ENCODE measurements at regions not wholly inside any gene's neighbourhood (a gene's known extent, or its start where the extent isn't known, plus 50 kb on each side); places are given as distances from the start of the nearest gene placed in this dataset.

DNA sequence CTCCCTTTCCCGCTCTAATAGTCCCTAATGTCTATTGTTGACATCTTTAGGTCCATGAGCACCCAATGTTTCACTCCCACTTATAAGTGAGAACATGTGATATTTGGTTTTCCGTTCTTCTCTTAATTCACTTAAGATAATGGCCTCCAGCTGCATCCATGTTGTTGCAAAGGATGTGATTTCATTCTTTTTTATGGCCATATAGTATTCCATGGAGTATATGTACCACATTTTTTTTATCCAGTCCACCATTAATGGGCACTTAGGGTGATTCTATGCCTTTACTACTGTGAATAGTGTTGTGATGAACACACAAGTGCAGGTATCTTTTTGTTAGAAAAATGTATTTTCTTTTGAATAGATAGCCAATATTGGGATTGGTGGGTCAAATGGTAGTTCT lies 126.0 kb upstream of the RAB3GAP2 start:
- TF ChIP-seq FOXK2 (IDR thresholded peaks at IDR 0.05) = no peak
- no peak for TF ChIP-seq L3MBTL2 (conservative IDR thresholded peaks at IDR 0.05)
- CTCF ChIA-PET = no interaction called here
- DNase-seq (ENCODE audit: extremely low spot score) = no peak
- POLR2A ChIA-PET = no interaction called here

DNA sequence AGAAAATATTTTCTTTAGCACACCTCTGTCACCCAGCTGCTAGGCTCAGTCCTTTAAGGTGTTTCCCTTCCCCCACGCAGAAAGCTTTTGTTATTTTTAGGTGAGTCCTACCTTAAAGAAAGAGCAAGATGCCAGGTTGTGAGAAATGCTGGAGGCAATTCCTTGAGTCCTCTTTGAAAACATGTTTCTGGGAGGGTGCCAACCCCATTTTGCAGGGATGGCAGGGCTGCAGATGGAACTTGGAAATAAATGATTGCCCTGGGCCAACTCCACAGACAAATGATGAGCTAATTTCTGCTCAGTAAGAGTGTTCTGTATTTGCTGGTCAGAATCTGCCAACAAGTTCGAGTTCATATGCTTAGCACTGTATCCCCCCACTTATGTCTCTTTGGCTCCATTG lies 119.2 kb upstream of the RAB3GAP2 start:
- no peak for DNase-seq (ENCODE audit: extremely low spot score)
- CTCF ChIA-PET = no interaction called here
- POLR2A ChIA-PET = no interaction called here
- TF ChIP-seq TARDBP (IDR thresholded peaks at IDR 0.05) (no peak), FOXM1 (IDR thresholded peaks at IDR 0.05; ENCODE audit: borderline replicate concordance) (no peak), FOXA1 (IDR thresholded peaks at IDR 0.05) (no peak), ZNF384 (IDR thresholded peaks at IDR 0.05) (no peak), ARNT (IDR thresholded peaks at IDR 0.05) (no peak), SP1 (IDR thresholded peaks at IDR 0.05) (no peak), HDGF (IDR thresholded peaks at IDR 0.05; ENCODE audit: borderline replicate concordance) (no peak), BHLHE40 (IDR thresholded peaks at IDR 0.05; ENCODE audit: borderline replicate concordance) (no peak), SUZ12 (IDR thresholded peaks at IDR 0.05) (no peak), CTBP1 (IDR thresholded peaks at IDR 0.05; ENCODE audit: borderline replicate concordance) (no peak), NFRKB (IDR thresholded peaks at IDR 0.05) (no peak), FOXK2 (IDR thresholded peaks at IDR 0.05) (no peak), L3MBTL2 (conservative IDR thresholded peaks at IDR 0.05) (no peak), LEF1 (IDR thresholded peaks at IDR 0.05; ENCODE audit: borderline replicate concordance) (no peak), ELF4 (IDR thresholded peaks at IDR 0.05) (no peak)
- TF ChIP-seq, protein P1, sequence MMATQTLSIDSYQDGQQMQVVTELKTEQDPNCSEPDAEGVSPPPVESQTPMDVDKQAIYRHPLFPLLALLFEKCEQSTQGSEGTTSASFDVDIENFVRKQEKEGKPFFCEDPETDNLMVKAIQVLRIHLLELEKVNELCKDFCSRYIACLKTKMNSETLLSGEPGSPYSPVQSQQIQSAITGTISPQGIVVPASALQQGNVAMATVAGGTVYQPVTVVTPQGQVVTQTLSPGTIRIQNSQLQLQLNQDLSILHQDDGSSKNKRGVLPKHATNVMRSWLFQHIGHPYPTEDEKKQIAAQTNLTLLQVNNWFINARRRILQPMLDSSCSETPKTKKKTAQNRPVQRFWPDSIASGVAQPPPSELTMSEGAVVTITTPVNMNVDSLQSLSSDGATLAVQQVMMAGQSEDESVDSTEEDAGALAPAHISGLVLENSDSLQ (IDR thresholded peaks at IDR 0.05) = no peak

DNA sequence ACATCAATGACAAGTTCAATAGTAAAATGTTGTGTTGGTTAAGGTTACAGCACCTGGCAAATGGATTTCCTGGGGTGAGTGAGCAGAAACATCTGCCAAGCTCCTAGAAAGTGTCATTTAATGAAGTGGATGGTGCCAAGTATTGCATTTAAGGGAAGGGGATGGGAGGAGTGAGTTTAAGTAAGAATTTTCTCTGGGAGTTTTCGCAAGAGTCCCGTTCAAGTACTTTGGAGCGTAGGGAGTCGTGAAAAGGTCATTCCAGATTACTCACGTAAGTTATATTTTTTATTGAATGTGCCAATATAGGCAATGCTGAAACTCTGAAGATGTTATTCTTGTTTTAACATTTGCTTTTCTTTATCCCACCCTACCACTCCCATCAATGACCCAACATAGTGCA lies 117.4 kb upstream of the RAB3GAP2 start:
- TF ChIP-seq NFRKB (IDR thresholded peaks at IDR 0.05) (no peak), FOXK2 (IDR thresholded peaks at IDR 0.05) (no peak), ELF4 (IDR thresholded peaks at IDR 0.05) (no peak), TARDBP (IDR thresholded peaks at IDR 0.05) (no peak), CTBP1 (IDR thresholded peaks at IDR 0.05; ENCODE audit: borderline replicate concordance) (no peak), BHLHE40 (IDR thresholded peaks at IDR 0.05; ENCODE audit: borderline replicate concordance) (no peak), LEF1 (IDR thresholded peaks at IDR 0.05; ENCODE audit: borderline replicate concordance) (no peak), ZNF384 (IDR thresholded peaks at IDR 0.05) (no peak), L3MBTL2 (conservative IDR thresholded peaks at IDR 0.05) (no peak), SP1 (IDR thresholded peaks at IDR 0.05) (no peak), ARNT (IDR thresholded peaks at IDR 0.05) (no peak)
- TF ChIP-seq, protein P1 (IDR thresholded peaks at IDR 0.05) = no peak
- no peak for DNase-seq (ENCODE audit: extremely low spot score)
- ChIA-PET CTCF (no interaction called here), POLR2A (no interaction called here)

DNA sequence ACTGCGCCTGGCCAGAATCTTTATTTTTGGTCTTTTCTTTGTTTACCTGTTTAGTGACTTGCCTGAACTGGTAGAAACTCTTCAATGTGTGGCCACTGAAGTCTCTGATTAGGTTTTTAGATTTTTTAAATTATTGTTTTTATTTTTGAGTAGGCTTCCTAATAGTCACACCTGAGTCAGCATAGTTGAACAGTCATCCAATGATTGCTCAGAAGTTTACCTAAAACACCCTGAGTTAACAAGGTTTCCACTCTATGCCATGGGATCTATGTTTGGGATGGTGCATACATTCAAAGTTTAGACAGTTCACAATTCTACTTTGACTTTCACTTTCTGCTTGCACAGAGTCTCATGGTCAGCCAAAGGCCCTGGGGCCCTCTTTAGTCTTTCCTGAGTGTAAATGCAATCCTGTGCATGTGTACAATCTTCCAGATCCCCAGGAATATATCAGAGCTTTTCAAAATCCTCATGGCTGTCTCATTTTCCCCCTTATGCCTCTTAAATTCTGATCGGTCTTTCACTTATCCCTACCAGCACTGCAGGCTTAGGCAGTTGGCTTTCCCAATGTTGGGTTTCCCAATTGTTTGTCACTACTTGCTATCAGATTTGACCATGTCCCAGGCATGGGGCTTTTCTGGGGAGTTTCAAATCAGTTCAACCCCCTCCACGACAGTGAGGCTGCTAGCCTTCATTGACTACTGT lies 114.4 kb upstream of the RAB3GAP2 start:
- POLR2A ChIA-PET = no interaction called here
- DNase-seq (ENCODE audit: extremely low spot score) = no peak
- TF ChIP-seq SP1 (IDR thresholded peaks at IDR 0.05) = no peak
- TF ChIP-seq CTBP1 (IDR thresholded peaks at IDR 0.05; ENCODE audit: borderline replicate concordance) = no peak
- TF ChIP-seq LEF1 (IDR thresholded peaks at IDR 0.05; ENCODE audit: borderline replicate concordance) = no peak
- TF ChIP-seq SUZ12 (IDR thresholded peaks at IDR 0.05) = no peak
- TF ChIP-seq NFRKB (IDR thresholded peaks at IDR 0.05) = no peak
- TF ChIP-seq FOXM1 (IDR thresholded peaks at IDR 0.05; ENCODE audit: borderline replicate concordance) = no peak
- TF ChIP-seq BHLHE40 (IDR thresholded peaks at IDR 0.05; ENCODE audit: borderline replicate concordance) = no peak
- CTCF ChIA-PET = no interaction called here

DNA sequence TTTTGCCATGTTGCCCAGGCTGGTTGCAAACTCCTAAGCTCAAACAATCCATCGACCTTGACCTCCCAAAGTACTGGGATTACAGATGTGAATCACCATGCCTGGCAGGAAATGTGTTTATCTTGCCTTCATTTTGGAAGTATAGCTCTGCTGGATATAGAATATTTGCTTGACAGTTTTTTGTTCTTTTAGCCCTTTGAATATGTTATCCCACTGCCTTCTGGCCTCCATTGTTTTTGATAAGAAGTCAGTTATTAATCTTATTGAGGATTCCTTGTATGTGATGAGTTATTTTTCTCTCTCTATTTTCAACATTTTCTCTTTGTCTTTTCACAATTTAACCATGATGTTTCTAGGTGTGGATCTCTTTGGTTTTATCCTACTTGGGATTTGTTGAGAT lies 112.9 kb upstream of the RAB3GAP2 start:
- TF ChIP-seq, protein P1 (IDR thresholded peaks at IDR 0.05) = no peak
- no peak for TF ChIP-seq HDGF (IDR thresholded peaks at IDR 0.05; ENCODE audit: borderline replicate concordance)
- TF ChIP-seq SUZ12 (IDR thresholded peaks at IDR 0.05) = no peak
- TF ChIP-seq NFRKB (IDR thresholded peaks at IDR 0.05) = no peak
- no peak for TF ChIP-seq CTBP1 (IDR thresholded peaks at IDR 0.05; ENCODE audit: borderline replicate concordance)
- no peak for TF ChIP-seq FOXK2 (IDR thresholded peaks at IDR 0.05)
- no peak for TF ChIP-seq L3MBTL2 (conservative IDR thresholded peaks at IDR 0.05)
- TF ChIP-seq ZNF384 (IDR thresholded peaks at IDR 0.05) = no peak
- no peak for TF ChIP-seq LEF1 (IDR thresholded peaks at IDR 0.05; ENCODE audit: borderline replicate concordance)
- TF ChIP-seq TARDBP (IDR thresholded peaks at IDR 0.05) = no peak
- TF ChIP-seq ELF4 (IDR thresholded peaks at IDR 0.05) = no peak
- no peak for TF ChIP-seq SP1 (IDR thresholded peaks at IDR 0.05)
- TF ChIP-seq FOXA1 (IDR thresholded peaks at IDR 0.05) = no peak
- TF ChIP-seq BHLHE40 (IDR thresholded peaks at IDR 0.05; ENCODE audit: borderline replicate concordance) = no peak
- no peak for TF ChIP-seq FOXM1 (IDR thresholded peaks at IDR 0.05; ENCODE audit: borderline replicate concordance)
- TF ChIP-seq ARNT (IDR thresholded peaks at IDR 0.05) = no peak
- POLR2A ChIA-PET = no interaction called here
- CTCF ChIA-PET = no interaction called here
- no peak for DNase-seq (ENCODE audit: extremely low spot score)

DNA sequence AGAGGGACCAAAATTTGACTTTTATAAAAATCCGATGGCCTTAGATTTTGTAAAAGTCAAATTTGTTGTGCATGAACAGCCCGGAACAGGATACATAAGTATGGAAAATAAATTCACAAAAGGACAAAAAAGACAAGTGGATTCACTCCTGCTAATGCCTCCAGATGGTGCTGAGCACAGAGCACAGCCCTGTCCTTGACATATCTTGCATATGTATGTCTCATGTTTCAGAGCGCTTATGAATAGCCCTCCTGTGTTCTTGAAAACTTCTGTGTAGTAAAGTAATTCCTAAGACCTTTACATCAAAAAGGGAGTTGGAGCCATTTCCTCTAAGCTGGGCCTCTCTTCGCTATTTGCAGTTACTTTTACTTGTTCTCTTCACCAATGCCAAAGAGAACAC lies 110.7 kb upstream of the RAB3GAP2 start:
- DNase-seq (ENCODE audit: extremely low spot score) = no peak
- no peak for TF ChIP-seq TARDBP (IDR thresholded peaks at IDR 0.05)
- TF ChIP-seq, protein P1 (IDR thresholded peaks at IDR 0.05) = no peak
- no peak for TF ChIP-seq HDGF (IDR thresholded peaks at IDR 0.05; ENCODE audit: borderline replicate concordance)
- ChIA-PET CTCF (interaction anchor here (0.6 kb wide), 1 partner anchor 40 kb away, joined by 5 read pairs; no protein-coding TSS in a partner anchor), POLR2A (no interaction called here)
